ENCODE measurements at regions not wholly inside any gene's neighbourhood (a gene's known extent, or its start where the extent isn't known, plus 50 kb on each side); places are given as distances from the start of the nearest gene placed in this dataset.

- WGBS, 2 donors: 58 to 73% methylated on average over 3 of the region's 3 CpGs
- TF ChIP-seq POLR2A (IDR thresholded peaks at IDR 0.05): no peak
- TF ChIP-seq CTCF (IDR thresholded peaks at IDR 0.05): no peak
- no peak for TF ChIP-seq POLR2AphosphoS5 (IDR thresholded peaks at IDR 0.05)
- TF ChIP-seq EP300 (IDR thresholded peaks at IDR 0.05): no peak
These were observed 1023.1 kb downstream of the ADGRL2 start for GRCh38 chr1:82823876-82824275.

GRCh38 chr1:82820816-82821215, 1020.1 kb downstream of the ADGRL2 start:
- TF ChIP-seq POLR2A (IDR thresholded peaks at IDR 0.05) (no peak), EP300 (IDR thresholded peaks at IDR 0.05) (no peak), POLR2AphosphoS5 (IDR thresholded peaks at IDR 0.05) (no peak), CTCF (IDR thresholded peaks at IDR 0.05) (no peak)
- H3K36me3 ChIP-seq: no peaks in the 10 kb centered on the region
- intact Hi-C loops (cut with DNase I): no loop called here
- no peak overlapping the region for H3K4me3 ChIP-seq
- no peaks in the 10 kb centered on the region for H3K9me3 ChIP-seq
- H3K27me3 ChIP-seq: no peaks in the 10 kb centered on the region
- 62 to 82% methylated on average over 3 of the region's 3 CpGs for WGBS, 2 donors
- H3K27ac ChIP-seq: no peak overlapping the region
- no peak for DNase-seq
- no peaks in the 10 kb centered on the region for H3K4me1 ChIP-seq

More at GRCh38 chr1:82823876-82824275, 1023.1 kb downstream of the ADGRL2 start:
- H3K27ac ChIP-seq: no peak overlapping the region
- no peak for DNase-seq
- H3K27me3 ChIP-seq: no peaks in the 10 kb centered on the region
- intact Hi-C loops (cut with DNase I): no loop called here
- no peaks in the 10 kb centered on the region for H3K4me1 ChIP-seq
- no peaks in the 10 kb centered on the region for H3K36me3 ChIP-seq
- no peaks in the 10 kb centered on the region for H3K9me3 ChIP-seq
- no peak overlapping the region for H3K4me3 ChIP-seq

GRCh38 chr1:82819234-82819633, 1018.5 kb downstream of the ADGRL2 start:
- H3K4me3 ChIP-seq: no peak overlapping the region
- 20 to 58% methylated on average over 1 of the region's 1 CpG for WGBS, 2 donors
- DNase-seq: no peak
- H3K27me3 ChIP-seq: no peaks in the 10 kb centered on the region
- TF ChIP-seq EP300 (IDR thresholded peaks at IDR 0.05) (no peak), POLR2AphosphoS5 (IDR thresholded peaks at IDR 0.05) (no peak), CTCF (IDR thresholded peaks at IDR 0.05) (no peak), POLR2A (IDR thresholded peaks at IDR 0.05) (no peak)
- intact Hi-C loops (cut with DNase I): no loop called here
- no peaks in the 10 kb centered on the region for H3K4me1 ChIP-seq
- no peaks in the 10 kb centered on the region for H3K36me3 ChIP-seq
- H3K27ac ChIP-seq: no peak overlapping the region
- no peaks in the 10 kb centered on the region for H3K9me3 ChIP-seq

- no peaks in the 10 kb centered on the region for H3K36me3 ChIP-seq
- intact Hi-C loops (cut with DNase I): no loop called here
- no peak for TF ChIP-seq CTCF (IDR thresholded peaks at IDR 0.05)
- TF ChIP-seq EP300 (IDR thresholded peaks at IDR 0.05): no peak
- no peak for TF ChIP-seq POLR2AphosphoS5 (IDR thresholded peaks at IDR 0.05)
- TF ChIP-seq POLR2A (IDR thresholded peaks at IDR 0.05): no peak
- H3K9me3 ChIP-seq: no peaks in the 10 kb centered on the region
- WGBS, 2 donors: 75 to 94% methylated on average over 1 of the region's 1 CpG
- no peak for DNase-seq
- H3K4me3 ChIP-seq: no peak overlapping the region
- no peaks in the 10 kb centered on the region for H3K27me3 ChIP-seq
- H3K4me1 ChIP-seq: no peaks in the 10 kb centered on the region
- H3K27ac ChIP-seq: no peak overlapping the region
These were observed 1017.9 kb downstream of the ADGRL2 start for GRCh38 chr1:82818586-82818985.

GRCh38 chr1:82813386-82813785, 1012.7 kb downstream of the ADGRL2 start:
- no peaks in the 10 kb centered on the region for H3K27me3 ChIP-seq
- H3K9me3 ChIP-seq: no peaks in the 10 kb centered on the region
- no peaks in the 10 kb centered on the region for H3K36me3 ChIP-seq
- no peaks in the 10 kb centered on the region for H3K4me1 ChIP-seq
- DNase-seq: no peak
- H3K27ac ChIP-seq: no peak overlapping the region
- intact Hi-C loops (cut with DNase I): no loop called here
- TF ChIP-seq EP300 (IDR thresholded peaks at IDR 0.05): no peak
- TF ChIP-seq CTCF (IDR thresholded peaks at IDR 0.05): no peak
- TF ChIP-seq POLR2A (IDR thresholded peaks at IDR 0.05): no peak
- TF ChIP-seq POLR2AphosphoS5 (IDR thresholded peaks at IDR 0.05): no peak
- no peak overlapping the region for H3K4me3 ChIP-seq
